ENCODE measurements at regions not wholly inside any gene's neighbourhood (a gene's known extent, or its start where the extent isn't known, plus 50 kb on each side); places are given as distances from the start of the nearest gene placed in this dataset.
"Not testable (repeated sequence)": the region's sequence is repeated elsewhere in the genome, so short reads cannot be mapped to it uniquely, and the experiment has no call there.

DNA sequence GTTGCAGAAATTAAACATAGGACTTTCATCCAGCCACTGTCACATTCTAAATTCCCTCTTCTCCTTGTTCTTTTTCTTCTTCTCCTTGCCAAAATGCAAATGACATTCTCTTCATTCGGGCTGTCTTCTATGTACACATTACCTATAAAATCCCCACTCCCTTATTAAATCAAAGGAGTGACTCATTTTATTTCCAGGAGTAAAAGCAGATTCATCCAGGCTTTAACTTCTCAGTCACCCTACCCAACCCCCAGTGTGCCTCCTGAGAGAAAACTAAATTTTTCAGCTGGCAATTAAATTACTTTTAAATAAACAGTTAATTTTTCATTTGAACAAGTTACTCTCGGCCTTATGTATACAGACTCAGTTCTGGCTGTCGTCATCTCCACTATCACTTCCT, 223.9 kb upstream of the SHH start:
- no peak overlapping the region for H3K27ac Mint-ChIP-seq
- Histone ChIP-seq H3K9ac (ENCODE audit: low read length) (no peak overlapping the region), H3K4me1 (ENCODE audit: control insufficient read depth in 2 of 2, insufficient read depth in 2 of 2, low read length in 2 of 2) (peaks cover 3 to 4% of the 10 kb centered on the region in 2 donors), H2AFZ (ENCODE audit: insufficient read depth, low read depth, low read length, poor library complexity, severe bottlenecking) (no peak overlapping the region), H3K4me2 (replicated peaks; ENCODE audit: low read depth, low read length, poor library complexity, severe bottlenecking) (no peak overlapping the region), H3K27ac (ENCODE audit: low read length in 2 of 2) (no peak overlapping the region), H3K79me2 (ENCODE audit: control insufficient read depth, insufficient read depth, low read length) (no peaks in the 10 kb centered on the region), H3K36me3 (replicated peaks in 1 of 2; ENCODE audit: control extremely low read depth in 1 of 2, control insufficient read depth in 1 of 2, extremely low read depth in 1 of 2, insufficient read depth in 2 of 2, low read length in 1 of 2) (no peaks in the 10 kb centered on the region), H3K9me3 (ENCODE audit: control extremely low read depth in 1 of 3, control insufficient read depth in 2 of 3, insufficient read depth in 1 of 3, low read length in 2 of 3) (peaks cover 0 to 4% (median 3%) of the 10 kb centered on the region in 3 donors), H4K20me1 (ENCODE audit: control insufficient read depth, insufficient read depth, low read length, poor library complexity, severe bottlenecking) (no peaks in the 10 kb centered on the region), H3K27me3 (replicated peaks in 1 of 4; ENCODE audit: control extremely low read depth in 1 of 4, control insufficient read depth in 3 of 4, insufficient read depth in 4 of 4, low read length in 3 of 4) (no peaks in the 10 kb centered on the region), H3K4me3 (ENCODE audit: control extremely low read depth in 1 of 5, extremely low read depth in 1 of 5, insufficient read depth in 1 of 5, low read depth in 2 of 5, low read length in 4 of 5) (no peak overlapping the region)
- H3K9me3 Mint-ChIP-seq (ENCODE audit: insufficient read depth) = peaks cover 2% of the 10 kb centered on the region
- H3K4me1 Mint-ChIP-seq = peaks cover 6% of the 10 kb centered on the region
- DNase-seq = no peak
- WGBS (ENCODE audit: insufficient coverage) = 86% methylated on average over 3 of the region's 3 CpGs
- CTCF ChIA-PET = no interaction called here
- no peak for ATAC-seq (ENCODE audit: low read depth)
- H3K4me3 Mint-ChIP-seq = no peak overlapping the region
- intact Hi-C loops (cut with micrococcal nuclease) = no loop called here
- no peaks in the 10 kb centered on the region for H3K27me3 Mint-ChIP-seq
- POLR2A ChIA-PET = no interaction called here
- TF ChIP-seq EZH2 (IDR thresholded peaks at IDR 0.05; ENCODE audit: borderline replicate concordance, insufficient read depth, low read depth, low read length, poor library complexity, severe bottlenecking) = no peak
- TF ChIP-seq, protein P1, sequence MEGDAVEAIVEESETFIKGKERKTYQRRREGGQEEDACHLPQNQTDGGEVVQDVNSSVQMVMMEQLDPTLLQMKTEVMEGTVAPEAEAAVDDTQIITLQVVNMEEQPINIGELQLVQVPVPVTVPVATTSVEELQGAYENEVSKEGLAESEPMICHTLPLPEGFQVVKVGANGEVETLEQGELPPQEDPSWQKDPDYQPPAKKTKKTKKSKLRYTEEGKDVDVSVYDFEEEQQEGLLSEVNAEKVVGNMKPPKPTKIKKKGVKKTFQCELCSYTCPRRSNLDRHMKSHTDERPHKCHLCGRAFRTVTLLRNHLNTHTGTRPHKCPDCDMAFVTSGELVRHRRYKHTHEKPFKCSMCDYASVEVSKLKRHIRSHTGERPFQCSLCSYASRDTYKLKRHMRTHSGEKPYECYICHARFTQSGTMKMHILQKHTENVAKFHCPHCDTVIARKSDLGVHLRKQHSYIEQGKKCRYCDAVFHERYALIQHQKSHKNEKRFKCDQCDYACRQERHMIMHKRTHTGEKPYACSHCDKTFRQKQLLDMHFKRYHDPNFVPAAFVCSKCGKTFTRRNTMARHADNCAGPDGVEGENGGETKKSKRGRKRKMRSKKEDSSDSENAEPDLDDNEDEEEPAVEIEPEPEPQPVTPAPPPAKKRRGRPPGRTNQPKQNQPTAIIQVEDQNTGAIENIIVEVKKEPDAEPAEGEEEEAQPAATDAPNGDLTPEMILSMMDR (IDR thresholded peaks at IDR 0.05) = no peak

DNA sequence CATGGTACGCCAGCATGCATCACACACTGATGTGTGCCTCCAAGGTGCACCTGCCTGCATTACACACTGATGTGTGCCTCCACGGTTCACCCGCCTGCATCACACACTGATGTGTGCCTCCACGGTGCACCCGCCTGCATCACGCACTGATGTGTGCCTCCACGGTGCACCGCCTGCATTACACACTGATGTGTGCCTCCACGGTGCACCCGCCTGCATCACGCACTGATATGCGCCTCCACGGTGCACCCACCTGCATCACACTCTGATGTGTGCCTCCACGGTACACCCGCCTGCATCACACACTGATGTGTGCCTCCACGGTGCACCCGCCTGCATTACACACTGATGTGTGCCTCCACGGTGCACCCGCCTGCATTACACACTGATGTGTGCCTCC, 223.1 kb upstream of the SHH start:
- 98% methylated on average over 13 of the region's 19 CpGs for WGBS (ENCODE audit: insufficient coverage)
- intact Hi-C loops (cut with micrococcal nuclease); H3K27me3 Mint-ChIP-seq; H3K27ac ChIP-seq (ENCODE audit: low read length in 2 of 2); POLR2A ChIA-PET; H3K4me1 Mint-ChIP-seq; H3K27me3 ChIP-seq (replicated peaks in 1 of 4; ENCODE audit: control extremely low read depth in 1 of 4, control insufficient read depth in 3 of 4, insufficient read depth in 4 of 4, low read length in 3 of 4); DNase-seq; H3K36me3 ChIP-seq (replicated peaks in 1 of 2; ENCODE audit: control extremely low read depth in 1 of 2, control insufficient read depth in 1 of 2, extremely low read depth in 1 of 2, insufficient read depth in 2 of 2, low read length in 1 of 2); H3K4me2 ChIP-seq (replicated peaks; ENCODE audit: low read depth, low read length, poor library complexity, severe bottlenecking); H3K4me3 ChIP-seq (ENCODE audit: control extremely low read depth in 1 of 5, extremely low read depth in 1 of 5, insufficient read depth in 1 of 5, low read depth in 2 of 5, low read length in 4 of 5); H2AFZ ChIP-seq (ENCODE audit: insufficient read depth, low read depth, low read length, poor library complexity, severe bottlenecking); H3K9me3 ChIP-seq (ENCODE audit: control extremely low read depth in 1 of 3, control insufficient read depth in 2 of 3, insufficient read depth in 1 of 3, low read length in 2 of 3); H3K9ac ChIP-seq (ENCODE audit: low read length); H4K20me1 ChIP-seq (ENCODE audit: control insufficient read depth, insufficient read depth, low read length, poor library complexity, severe bottlenecking); H3K4me1 ChIP-seq (ENCODE audit: control insufficient read depth in 2 of 2, insufficient read depth in 2 of 2, low read length in 2 of 2); H3K9me3 Mint-ChIP-seq (ENCODE audit: insufficient read depth); H3K79me2 ChIP-seq (ENCODE audit: control insufficient read depth, insufficient read depth, low read length); CTCF ChIA-PET; H3K27ac Mint-ChIP-seq; H3K4me3 Mint-ChIP-seq; ATAC-seq (ENCODE audit: low read depth): not testable (repeated sequence)

Data from B cell (primary cell).